ENCODE measurements at regions not wholly inside any gene's neighbourhood (a gene's known extent, or its start where the extent isn't known, plus 50 kb on each side); places are given as distances from the start of the nearest gene placed in this dataset.
"Not testable (repeated sequence)": the region's sequence is repeated elsewhere in the genome, so short reads cannot be mapped to it uniquely, and the experiment has no call there.

DNA sequence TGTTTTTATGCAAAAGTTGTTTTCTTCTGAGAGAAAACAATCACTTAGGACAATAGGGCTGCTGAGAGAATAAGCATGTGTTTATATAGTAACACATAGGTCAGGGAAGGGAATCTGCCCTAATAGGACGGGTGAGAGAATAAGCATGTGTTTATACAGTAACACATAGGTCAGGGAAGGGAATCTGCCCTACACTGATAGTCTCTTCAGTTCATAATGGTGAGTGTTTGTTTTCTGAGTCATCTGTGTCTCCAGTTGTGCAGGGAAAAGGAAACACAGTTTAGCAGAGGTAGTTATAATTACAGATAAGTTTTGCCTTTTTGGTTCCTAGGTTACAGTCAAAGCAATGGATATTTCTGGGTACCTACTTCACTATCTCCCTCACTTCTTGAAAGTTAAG is 252.3 kb upstream of the CA10 start:
- DNase-seq (ENCODE audit: low read depth, low spot score), result no peak

DNA sequence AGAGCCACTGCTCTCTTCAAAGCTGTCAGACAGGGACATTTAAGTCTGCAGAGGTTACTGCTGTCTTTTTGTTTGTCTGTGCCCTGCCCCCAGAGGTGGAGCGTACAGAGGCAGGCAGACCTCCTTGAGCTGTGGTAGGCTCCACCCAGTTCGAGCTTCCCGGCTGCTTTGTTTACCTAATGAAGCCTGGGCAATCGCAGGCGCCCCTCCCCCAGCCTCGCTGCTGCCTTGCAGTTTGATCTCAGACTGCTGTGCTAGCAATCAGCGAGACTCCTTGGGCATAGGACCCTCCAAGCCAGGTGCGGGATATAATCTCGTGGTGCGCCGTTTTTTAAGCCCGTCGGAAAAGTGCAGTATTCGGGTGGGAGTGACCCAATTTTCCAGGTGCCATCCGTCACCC is 250.7 kb upstream of the CA10 start:
- DNase-seq (ENCODE audit: low read depth, low spot score), result not testable (repeated sequence)

DNA sequence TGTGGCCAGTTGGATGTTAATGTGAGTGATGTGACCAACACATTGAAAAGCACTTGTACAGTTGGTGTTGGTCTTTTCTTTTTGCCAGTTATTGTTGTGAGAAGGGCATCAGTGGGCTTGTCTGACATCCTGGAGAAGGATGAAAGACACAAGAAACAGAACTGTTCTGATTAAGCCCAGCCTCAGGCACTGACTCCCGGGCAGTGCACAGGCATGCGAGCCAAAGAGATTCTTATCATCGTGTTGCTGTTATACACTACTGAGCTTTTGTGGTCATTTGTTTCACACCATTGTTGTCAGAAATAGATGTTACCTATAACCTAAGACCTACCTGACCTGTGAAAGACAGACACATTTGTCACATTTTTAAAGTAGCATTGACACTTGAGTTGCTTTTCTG is 236.8 kb upstream of the CA10 start:
- DNase-seq (ENCODE audit: low read depth, low spot score), result no peak

DNA sequence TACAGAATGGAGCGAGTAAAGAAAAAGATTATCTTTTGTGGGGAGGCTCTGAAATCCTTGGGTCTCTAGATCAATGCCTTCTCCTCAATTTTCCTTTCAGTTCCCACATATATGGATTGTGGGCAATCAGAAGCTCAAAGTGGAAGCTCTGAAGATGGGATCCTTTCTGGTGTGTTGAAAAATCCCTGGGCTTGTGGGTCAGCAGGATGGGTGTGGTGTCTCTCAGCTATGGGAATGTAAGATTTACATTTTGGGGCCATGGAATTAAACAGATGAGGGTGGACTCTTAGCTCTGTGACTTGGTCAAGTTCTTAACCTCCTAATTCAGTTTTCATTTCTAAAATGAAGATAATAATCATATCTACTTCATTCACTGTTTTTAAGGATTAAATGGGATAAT is 231.9 kb upstream of the CA10 start:
- DNase-seq (ENCODE audit: low read depth, low spot score), result no peak

DNA sequence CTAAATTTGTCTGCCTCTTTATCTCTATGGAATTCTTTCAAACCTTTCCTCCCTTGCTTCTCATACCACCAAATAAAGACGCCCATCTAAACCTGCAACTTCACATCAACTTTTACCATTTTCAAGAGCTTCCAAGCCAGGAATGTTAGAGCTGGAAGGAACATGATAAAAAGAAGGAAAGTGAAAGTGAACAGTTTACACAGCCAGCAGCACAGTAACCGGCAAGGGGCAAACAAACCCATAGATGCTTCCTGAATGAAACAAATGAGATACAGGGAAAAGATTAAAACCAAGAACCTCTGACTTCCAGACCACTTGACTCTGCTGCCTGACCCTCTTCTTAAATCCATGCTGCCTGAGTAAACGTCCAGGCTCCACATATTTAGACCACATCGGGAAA is 231.1 kb upstream of the CA10 start:
- no peak for DNase-seq (ENCODE audit: low read depth, low spot score)

DNA sequence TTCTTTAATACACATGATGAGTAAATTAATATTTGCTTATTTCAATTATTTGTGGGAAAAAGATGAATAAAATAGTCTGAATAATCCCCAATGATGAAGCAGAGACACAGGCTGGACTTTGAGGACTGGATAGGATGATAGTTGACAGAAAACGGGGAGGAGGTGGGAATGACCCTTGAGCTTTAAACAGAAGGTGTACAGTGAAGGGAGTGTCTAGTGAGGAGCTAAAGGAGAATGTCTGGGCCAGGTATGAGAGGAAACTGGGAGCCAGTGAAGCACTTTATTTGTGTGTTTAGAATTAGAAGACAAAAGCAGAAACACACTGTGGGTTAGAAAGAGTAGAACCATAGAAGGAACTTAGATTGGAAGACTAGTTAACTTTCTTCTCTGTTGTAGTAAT is 230.4 kb upstream of the CA10 start:
- DNase-seq (ENCODE audit: low read depth, low spot score), result no peak

DNA sequence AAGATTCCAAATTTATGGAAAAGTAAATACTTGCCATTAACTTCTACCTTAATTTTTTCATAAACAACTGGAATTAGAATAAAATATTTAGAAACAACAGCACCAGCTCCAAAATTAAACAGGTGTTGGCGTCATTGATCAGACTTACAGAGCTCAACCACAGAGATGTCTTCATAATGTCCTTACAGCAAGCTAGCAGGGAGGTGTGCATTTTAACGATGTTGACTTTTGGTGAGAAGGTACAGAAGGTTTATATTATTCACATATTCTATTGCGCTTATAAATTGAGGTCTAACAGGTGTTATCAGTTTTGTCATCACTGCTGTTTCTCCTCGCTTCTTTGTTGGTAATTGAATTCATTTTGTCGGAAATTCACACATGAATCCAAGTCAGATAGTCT is 226.2 kb upstream of the CA10 start:
- DNase-seq (ENCODE audit: low read depth, low spot score), result no peak

DNA sequence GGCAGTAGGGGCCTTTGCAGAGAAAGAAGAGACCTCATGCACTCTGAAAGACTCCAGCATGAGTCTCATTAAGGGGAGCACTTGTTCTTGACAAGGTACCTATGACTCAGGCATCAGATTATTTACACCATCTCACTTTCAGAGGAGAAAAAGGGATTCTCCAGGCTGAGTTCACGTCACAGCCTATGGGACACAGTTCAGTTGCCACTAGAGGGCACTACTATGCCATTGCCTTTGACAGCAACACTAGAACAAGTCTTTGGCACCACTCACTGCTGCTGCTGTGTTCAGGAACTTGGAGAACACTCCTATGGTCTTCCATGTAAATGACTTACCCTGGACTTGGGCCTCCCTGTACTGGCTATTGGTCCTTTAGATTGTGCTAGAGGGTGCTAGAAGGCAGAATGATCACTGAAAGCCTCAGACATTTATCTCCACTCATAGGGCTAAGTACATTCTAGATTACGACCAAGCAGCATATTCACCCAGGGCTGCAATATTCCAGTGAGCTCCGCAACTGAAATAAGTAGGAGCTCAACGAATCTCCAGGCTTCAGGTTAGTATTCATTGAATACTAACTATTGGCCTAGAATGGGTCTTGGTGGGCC is 225.1 kb upstream of the CA10 start:
- DNase-seq (ENCODE audit: low read depth, low spot score), result no peak

DNA sequence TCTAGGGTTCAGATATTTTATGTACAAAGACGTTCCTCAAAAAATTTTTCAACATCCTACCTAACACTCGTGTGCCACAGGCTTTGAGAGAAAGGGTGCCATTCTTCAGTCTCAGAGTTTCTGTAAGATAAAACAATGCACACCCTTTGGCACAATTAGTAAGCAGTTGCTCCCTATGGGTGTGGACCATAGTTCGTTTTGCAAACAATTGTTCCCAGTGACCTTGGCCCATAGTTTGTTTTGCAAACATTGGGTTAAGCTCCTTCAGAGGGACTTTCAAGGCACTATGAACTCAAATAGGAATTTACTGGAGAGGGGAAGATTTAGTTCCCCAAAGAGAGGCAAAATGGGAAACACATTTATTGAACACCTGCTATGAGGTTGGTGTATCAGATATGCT is 220.3 kb upstream of the CA10 start:
- DNase-seq (ENCODE audit: low read depth, low spot score), result no peak

DNA sequence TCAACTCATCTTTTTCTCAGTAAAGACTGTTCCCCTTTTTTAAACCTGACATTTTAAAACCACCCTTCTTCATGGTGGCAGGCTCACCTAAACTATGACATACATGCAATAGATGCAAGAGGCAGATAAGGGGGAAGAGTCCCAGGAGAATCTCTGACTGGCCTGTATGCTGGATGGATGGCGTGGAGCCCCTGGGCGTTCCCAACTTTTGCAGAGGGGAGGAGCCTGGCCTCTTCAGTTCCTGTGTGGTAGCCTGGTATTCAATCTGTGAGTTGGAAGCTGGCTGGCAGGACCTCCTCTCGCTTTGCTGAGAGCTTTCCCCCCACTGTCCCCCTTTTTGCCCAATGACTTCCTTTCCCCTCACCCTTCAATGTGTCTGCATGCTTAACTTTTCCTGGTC is 217.6 kb upstream of the CA10 start:
- no peak for DNase-seq (ENCODE audit: low read depth, low spot score)

DNA sequence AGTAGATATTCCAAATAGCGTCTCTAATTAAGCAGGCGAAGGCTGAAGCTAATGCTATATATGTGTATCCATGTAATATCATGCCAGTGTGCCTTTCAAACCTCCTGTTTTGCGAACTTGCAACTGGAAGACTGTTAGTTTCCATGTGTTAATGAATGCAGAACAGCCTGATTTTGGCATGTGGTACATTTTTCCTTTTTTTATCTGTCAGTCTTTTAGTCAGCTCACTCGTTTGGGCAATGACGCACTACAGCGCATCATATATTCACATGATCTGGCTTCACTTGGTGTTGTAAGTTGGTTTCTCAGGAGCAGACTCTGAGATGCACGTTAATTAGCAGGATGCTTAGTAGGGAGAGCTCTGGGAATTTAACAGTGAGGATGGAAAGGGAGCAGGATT is 210.4 kb upstream of the CA10 start:
- no peak for DNase-seq (ENCODE audit: low read depth, low spot score)

DNA sequence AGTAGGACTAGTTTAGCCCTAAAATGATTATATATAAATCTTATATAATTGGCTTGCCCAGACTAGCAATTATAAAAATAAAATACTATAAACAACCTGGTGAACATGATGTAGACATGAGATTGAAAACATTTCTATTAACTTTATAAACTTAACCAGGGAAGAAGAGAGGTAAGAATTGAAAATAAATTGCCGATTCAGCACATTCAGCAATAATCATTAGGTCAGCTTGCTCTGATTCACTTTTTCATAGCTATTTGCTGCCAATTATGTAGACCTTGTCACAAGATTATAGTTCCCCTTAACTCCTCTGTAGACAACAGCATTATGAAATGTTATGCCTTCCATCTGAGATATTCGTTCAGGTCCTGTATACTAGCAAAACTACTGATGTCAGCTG is 199.3 kb upstream of the CA10 start:
- no peak for DNase-seq (ENCODE audit: low read depth, low spot score)

DNA sequence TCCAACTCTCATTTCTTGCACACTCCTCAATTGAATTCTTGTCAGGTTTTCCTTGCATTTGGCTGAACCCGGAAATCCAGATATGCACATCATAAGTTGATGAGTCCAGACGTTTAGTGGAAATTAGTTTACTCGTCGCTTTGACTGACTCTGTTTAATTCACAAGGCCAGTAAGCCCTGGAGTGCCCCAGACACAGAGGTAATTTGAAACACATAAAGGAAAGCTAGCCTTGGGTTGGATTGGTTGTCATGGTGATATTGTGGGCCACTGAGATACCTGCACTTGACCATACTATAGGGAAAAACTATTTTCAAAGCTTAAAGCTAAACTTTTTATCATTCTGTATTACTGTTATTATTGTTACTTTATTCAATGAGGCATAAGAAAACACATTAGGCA is 178.3 kb upstream of the CA10 start:
- DNase-seq (ENCODE audit: low read depth, low spot score), result no peak

DNA sequence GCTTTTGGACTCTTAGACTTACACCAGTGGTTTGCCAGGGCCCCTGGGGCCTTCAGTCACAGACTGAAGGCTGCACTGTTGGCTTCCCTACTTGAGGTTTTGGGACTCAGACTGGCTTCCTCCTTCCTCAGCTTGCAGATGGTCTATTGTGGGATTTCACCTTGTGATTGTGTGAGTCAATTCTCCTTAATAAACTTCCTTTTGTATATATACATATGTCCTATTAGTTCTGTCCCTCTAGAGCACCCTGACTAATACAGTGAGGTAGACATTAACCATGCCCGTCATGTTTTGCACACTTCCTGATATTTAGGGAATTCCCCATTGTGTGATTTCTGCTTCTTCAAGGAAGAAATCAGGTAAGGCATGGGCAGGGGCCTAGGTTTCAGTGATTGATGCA is 147.8 kb upstream of the CA10 start:
- DNase-seq (ENCODE audit: low read depth, low spot score), result no peak

DNA sequence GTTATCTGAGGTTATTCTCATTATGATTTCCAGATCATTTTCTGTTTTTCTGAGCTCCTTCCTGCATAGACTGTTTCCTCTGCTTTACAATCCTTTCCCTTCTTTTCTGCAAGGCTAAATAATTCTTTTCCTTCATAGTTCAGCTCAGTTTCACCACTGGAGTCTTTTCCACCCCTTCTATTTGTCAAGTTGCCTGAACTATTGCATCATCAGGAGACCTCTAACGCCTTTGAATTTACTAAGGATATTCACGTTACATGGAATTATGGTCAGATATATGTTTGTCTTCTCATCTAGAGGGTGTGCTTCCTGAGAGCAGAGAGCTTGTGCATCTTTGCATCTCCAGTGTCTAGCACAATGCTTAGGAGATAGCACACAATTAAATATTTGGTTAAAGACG is 140.4 kb upstream of the CA10 start:
- DNase-seq (ENCODE audit: low read depth, low spot score), result no peak

DNA sequence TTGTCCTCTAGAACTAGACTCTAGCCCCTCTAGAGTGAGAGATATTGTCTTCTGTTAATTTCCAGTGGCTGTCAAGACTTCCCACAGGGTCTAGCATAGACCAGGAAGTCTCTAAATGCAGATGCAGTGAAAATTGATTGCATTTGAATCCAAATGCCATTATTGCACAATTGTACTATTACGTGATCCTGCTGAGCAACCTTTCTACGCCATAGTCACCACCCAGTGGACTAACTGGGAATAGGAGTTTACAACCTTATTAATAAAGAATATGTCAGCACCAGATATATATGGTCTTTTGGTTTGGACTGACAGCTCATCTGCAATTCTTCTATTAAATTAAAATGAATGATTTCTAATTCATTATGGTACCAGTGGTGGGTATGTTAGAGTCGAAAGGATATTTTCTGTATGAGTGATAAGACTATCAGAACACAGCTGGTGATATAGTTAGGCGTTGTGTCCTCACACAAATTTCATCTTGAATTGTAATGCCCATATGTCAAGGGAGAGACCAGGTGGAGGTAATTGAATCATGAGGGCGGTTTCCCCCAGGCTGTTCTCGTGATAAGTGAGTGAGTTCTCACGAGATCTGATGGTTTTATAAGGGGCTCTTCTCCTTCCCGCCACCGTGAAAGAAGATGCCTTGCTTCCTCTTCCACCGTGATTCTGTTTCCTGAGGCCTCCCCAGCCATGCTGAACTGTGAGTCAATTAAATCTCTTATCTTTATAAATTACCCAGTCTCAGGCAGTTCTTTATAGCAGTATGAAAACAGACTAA is 138.9 kb upstream of the CA10 start:
- no peak for DNase-seq (ENCODE audit: low read depth, low spot score)

DNA sequence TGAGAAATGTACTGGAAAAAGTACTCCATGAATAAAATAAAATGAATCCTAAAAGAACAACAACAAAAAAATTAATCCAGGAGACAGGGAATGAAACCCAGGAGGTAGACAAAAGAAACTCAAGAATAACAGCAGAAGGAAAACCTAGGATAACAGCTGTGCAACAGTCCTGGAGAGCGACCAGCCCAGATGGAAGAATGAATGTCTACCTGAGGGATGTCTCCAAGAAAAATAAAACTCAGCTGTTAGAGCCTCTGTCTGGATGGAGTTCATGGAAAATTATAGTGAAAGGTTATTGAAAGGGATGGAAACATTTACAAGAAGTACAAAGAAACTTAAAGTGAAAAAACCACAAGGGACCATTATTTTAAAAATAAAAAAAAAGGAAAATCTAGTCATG is 135.8 kb upstream of the CA10 start:
- DNase-seq (ENCODE audit: low read depth, low spot score), result no peak

DNA sequence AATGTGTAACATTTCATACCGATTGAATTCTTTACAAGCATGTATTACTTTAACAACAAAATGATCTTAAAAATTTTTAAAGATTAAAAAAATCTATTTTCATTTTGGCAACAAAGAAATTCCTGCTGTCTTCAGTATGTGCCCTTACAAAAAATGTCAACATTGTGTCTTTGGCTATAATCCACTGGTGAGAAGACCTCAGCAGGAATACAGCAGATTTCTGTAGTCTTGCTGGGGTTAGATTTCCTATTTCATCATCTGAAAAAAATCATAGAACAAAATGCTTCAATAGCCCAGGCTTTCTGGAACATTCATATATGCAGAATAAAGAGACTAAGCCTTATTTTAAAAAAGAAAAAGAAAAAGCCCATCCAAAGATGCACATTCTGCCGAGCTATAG is 129.1 kb upstream of the CA10 start:
- DNase-seq (ENCODE audit: low read depth, low spot score), result no peak

DNA sequence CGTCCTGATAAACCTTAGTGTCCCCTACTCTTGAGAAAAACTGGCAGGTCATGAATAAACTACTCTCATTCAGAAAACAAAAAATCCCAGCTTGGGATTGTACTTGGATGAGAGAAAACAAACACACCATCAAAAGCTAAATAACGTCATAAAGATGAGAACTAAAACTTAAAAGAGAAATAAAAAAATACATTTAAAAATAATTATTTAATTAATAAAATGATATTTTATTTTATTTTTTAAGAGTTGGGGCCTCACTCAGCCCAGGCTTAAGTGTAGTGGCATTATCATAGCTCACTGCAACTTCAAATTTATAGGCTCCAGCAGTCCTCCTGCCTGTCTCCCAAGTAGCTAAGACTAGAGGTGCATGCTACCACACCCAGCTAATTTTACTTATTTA is 125.4 kb upstream of the CA10 start:
- no peak for DNase-seq (ENCODE audit: low read depth, low spot score)

DNA sequence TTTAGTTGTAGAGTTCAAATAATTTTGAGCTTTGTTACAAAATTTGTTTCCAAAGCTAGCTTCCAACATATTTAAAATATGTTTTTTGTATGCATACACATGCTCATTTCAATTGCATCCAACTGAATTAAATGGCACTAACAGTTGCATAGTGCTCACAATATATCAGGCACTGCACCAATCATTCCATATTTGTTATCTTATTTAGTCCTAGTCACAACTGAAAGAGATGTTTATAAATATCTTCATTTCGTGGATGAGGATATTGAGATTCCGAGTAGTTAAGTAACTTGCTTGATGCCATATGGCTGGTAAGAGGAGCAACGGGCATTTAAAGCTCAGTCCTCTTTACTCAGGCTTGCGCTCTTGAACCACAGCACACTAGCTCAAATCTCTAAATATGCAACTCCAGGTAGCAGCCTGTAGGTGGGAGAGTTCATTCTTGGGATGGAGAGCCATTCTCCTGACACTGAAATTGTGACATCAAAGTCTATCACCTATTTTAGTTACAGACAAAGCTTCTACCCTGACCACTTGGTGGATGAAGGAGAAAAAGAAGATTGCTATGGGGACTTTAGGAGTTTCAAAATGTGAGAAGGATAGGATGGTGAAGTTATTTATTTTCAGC is 118.0 kb upstream of the CA10 start:
- no peak for DNase-seq (ENCODE audit: low read depth, low spot score)

DNA sequence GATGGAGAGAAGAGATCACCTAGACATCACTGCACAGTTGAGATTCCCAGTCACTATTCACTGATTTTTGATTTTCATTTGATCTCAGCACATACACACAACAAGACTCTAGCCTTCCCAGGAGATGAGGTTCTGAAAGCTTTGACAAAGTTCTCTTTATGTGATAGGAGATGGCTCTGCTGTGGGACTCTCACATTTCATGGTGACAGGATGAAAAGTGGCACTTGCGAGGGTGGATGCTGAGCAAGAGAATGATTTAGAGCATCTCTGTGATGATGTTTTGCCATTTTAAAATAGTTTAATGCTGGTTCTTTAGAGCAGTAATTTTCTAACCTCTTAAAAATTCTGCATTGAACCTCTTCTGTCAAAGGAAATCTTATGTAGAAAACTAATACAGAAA is 113.3 kb upstream of the CA10 start:
- no peak for DNase-seq (ENCODE audit: low read depth, low spot score)

DNA sequence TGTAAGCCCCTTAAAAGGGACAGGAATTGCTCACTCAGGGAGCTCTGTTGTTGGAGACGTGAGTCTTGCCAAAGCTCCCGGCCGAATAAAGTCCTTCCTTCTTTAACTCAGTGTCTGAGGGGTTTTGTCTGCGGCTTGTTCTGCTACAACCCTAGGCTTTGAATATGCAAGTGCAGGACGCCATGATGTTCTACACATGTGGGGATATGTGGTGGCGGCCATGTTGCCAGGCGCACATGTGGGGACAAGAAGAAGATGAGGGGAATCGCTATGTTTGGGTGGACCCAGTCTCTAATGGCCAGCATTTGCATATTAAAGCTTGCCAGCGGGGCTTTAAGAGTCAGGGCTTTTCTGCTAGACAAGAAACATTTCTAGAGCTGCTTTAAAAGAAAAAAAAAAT is 96.8 kb upstream of the CA10 start:
- DNase-seq (ENCODE audit: low read depth, low spot score), result no peak

DNA sequence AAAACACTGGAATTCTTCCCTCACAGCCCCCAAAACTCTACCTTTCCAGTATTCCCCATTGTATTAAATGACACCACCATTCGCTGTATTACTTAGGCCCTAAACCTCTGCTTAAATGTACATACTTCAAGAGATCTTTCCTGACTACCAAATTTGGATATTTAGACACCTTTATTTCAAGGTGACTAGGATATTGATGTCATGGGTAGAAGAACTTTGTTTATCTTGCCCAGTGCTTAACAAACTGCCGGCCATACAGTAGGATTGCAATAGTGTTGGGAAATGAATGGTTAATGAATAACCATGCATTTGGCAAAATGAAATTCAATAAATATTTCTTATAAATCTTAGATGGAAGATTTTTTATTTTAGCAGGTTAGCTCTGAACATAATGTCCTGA is 86.2 kb upstream of the CA10 start:
- DNase-seq (ENCODE audit: low read depth, low spot score), result no peak

Measured in smooth muscle cell of the brain vasculature (primary cell).